HG03354 (cell line): ENCODE measurements at regions not wholly inside any gene's neighbourhood (a gene's known extent, or its start where the extent isn't known, plus 50 kb on each side); places are given as distances from the start of the nearest gene placed in this dataset.
"Not testable (repeated sequence)": the region's sequence is repeated elsewhere in the genome, so short reads cannot be mapped to it uniquely, and the experiment has no call there.

Source experiments
- ATAC-seq: cut with Tn5 transposase; IDR thresholded peaks from one replicate; pipeline ENCODE4 v1.9.1; 2021; ENCODE audit warnings: mild to moderate bottlenecking; ENCODE audit not compliant: unreplicated experiment, poor library complexity, severe bottlenecking

- ATAC-seq = no peak
Observed at GRCh38 chr3:115248274-115248673, 101.2 kb upstream of the ZBTB20 start.

- no peak for ATAC-seq
Observed at GRCh38 chr3:115251509-115251908, 104.4 kb upstream of the ZBTB20 start.

GRCh38 chr3:115252679-115253078 lies 105.6 kb upstream of the ZBTB20 start:
- ATAC-seq = no peak

- ATAC-seq = no peak
Observed at GRCh38 chr3:115254492-115255196, 107.6 kb upstream of the ZBTB20 start.

DNA sequence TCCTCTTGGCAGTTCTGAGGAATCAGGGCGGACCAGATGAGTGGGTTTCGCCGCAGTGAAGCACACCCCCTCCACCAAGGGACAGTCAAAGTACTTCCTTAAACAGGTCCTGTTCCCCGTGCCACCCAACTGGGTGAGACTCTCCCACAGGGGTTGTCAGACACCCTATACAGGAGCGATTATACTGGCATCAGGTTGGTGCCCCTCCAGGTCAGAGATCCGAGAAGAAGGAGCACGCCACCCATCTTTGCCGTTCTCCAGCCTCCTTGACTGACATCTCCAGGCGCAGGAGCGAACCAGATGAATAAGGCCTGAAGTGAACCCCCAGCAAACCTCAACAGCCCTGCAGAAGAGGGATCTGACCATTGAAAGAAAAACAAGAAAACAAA lies 108.1 kb upstream of the ZBTB20 start:
- ATAC-seq = no peak

- ATAC-seq = no peak
Observed at GRCh38 chr3:115270849-115271248, 123.8 kb upstream of the ZBTB20 start.

DNA sequence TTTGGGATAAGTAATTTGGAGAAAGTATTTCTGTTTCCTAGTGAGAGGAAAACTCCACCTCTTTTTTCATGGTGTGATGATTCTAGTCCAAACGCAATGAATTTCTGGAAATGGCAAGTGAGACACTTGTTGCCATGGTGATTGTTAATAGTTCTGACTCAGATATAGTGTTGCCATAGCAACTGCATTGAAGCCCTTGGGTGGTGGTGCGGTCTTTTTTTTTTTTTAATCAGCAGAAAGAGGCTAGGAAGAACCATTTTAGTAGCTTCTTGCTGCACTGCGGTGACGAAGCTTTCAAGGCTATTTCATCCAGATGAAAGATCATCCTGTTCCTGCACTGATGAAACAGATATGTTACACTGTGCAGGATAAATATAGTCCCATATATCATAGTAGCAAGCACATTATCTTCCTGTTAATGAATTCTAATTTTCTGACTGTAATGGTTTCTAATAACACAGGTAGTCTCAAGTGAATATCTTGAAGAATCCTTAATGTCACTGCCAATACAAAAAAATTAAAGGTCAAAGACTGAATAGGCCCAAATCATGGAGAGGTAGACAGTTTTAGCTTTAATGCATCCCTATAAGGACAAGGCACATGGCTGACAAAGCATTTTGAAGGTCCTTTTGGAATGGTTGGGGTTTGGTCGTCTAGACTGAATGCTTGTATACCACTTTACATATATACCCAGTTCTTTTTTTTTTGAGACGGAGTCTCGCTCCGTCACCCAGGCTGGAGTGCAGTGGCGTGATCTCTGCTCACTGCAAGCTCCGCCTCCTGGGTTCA lies 125.1 kb upstream of the ZBTB20 start:
- ATAC-seq = no peak

DNA sequence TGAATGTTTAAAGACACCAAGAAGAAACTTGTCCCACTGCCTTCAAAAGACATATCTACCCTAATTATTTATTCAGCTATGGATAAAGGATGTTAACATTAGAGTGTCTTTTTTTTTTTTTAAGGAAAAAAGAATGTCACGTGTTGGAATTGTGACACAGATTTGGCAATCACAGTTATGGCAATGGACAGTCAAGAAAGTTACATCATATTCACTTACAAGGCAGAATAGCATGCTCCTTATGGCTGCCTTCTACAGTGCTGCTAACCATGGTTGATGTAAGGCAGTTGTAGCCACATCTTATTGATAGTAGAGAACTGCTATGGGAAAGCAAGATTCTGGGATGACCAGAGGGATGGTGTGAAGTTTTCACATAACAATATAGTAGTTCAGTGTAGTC lies 128.8 kb upstream of the ZBTB20 start:
- ATAC-seq = no peak

GRCh38 chr3:115279939-115280338 lies 132.9 kb upstream of the ZBTB20 start:
- no peak for ATAC-seq

- ATAC-seq = no peak
Observed at GRCh38 chr3:115280506-115280905, 133.4 kb upstream of the ZBTB20 start.

- no peak for ATAC-seq
Observed at GRCh38 chr3:115281697-115282675, 134.9 kb upstream of the ZBTB20 start.

- no peak for ATAC-seq
Observed at GRCh38 chr3:115284980-115285379, 137.9 kb upstream of the ZBTB20 start.

- no peak for ATAC-seq
Observed at GRCh38 chr3:115286529-115287197, 139.6 kb upstream of the ZBTB20 start.

GRCh38 chr3:115287198-115287597 lies 140.1 kb upstream of the ZBTB20 start:
- no peak for ATAC-seq

GRCh38 chr3:115292131-115292530 lies 145.0 kb upstream of the ZBTB20 start:
- no peak for ATAC-seq

DNA sequence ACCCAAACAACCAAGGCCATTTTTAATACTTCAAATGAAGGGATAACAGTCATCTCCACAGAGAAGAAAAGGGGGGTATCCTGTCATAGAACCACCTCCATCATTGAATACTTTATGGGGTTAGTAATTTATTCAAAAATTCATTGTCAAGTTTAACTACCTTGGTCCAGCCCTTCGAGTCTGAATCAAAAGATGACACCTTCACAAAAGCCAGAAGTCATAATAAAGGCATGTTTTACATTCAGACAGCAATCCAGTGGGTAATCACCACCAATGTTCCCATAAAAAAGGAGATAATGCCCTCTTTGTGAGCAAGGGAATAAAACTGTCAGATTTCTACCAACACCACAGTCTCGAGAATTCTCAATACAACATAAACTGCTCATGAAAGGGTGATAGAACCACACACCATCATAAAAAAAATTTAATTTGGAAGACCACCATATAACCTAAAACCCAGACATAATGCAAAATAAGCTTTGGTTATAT lies 145.6 kb upstream of the ZBTB20 start:
- ATAC-seq = no peak

DNA sequence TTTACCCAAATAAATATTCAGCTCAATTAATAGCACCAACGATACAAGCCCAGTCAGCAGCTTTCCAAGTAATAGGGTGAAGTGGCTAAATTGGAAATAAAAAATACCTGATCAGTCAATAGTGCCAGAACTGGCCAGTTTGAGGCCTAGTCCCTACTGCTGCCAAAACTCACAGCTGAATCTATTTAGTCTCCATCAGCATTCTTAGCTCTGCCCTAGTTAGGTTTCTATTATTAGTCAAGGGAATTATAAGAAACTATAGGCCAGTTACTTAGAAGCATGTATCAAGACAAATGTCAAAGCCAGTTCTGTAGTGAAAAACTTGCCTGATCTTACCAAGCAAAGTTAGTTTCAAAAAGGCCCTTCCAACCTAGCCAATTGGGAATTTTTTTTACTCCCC lies 146.2 kb upstream of the ZBTB20 start:
- no peak for ATAC-seq

DNA sequence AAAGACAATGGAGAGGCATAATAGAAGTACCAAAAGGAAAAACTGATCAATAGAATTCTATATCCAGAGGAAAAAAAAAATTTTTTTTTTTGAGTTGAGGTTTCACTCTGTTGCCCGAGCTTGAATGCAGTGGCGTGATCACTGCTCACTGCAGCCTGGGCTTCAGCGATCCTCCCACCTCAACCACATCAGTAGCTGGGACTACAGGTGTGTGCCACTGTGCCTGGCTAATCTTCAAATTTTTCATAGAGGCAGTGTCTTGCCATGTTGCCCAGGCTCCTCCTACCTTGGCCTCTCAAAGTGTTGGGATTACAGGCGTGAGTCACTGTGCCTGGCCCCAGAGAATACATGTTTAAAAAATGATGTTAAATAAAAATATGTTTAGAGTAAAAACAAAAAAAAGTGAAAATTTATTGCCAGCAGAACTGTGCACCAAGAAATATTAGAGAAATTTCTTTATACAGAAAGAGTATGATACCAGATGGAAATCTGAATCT lies 154.3 kb upstream of the ZBTB20 start:
- no peak for ATAC-seq

DNA sequence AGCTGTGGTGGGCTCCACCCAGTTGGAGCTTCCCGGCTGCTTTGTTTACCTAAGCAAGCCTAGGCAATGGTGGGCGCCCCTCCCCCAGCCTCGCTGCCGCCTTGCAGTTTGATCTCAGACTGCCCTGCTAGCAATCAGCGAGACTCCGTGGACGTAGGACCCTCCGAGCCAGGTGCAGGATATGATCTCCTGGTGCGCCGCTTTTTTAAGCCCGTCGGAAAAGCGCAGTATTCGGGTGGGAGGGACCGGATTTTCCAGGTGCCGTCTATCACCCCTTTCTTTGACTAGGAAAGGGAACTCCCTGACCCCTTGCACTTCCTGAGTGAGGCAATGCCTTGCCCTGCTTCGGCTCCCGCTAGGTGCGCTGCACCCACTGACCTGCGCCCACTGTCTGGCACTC lies 170.9 kb upstream of the ZBTB20 start:
- not testable (repeated sequence) for ATAC-seq
